ENCODE measurements at regions not wholly inside any gene's neighbourhood (a gene's known extent, or its start where the extent isn't known, plus 50 kb on each side); places are given as distances from the start of the nearest gene placed in this dataset.

GRCh38 chr5:58114324-58114723 is 345.6 kb downstream of the PLK2 start:
- DNase-seq (ENCODE audit: low spot score) = no peak

- DNase-seq (ENCODE audit: low spot score) = no peak
These were observed 346.7 kb downstream of the PLK2 start for GRCh38 chr5:58113172-58113571.

- DNase-seq (ENCODE audit: low spot score) = no peak
These were observed 351.4 kb downstream of the PLK2 start for GRCh38 chr5:58108511-58108910.

GRCh38 chr5:58107704-58108103 is 352.2 kb downstream of the PLK2 start:
- no peak for DNase-seq (ENCODE audit: low spot score)

- no peak for DNase-seq (ENCODE audit: low spot score)
These were observed 353.0 kb downstream of the PLK2 start for GRCh38 chr5:58106754-58107410.

- DNase-seq (ENCODE audit: low spot score) = no peak
These were observed 354.1 kb downstream of the PLK2 start for GRCh38 chr5:58105836-58106235.

- no peak for DNase-seq (ENCODE audit: low spot score)
These were observed 360.6 kb downstream of the PLK2 start for GRCh38 chr5:58099257-58099656.

GRCh38 chr5:58094031-58094430 is 365.9 kb downstream of the PLK2 start:
- DNase-seq (ENCODE audit: low spot score) = no peak

- DNase-seq (ENCODE audit: low spot score) = no peak
These were observed 369.2 kb downstream of the PLK2 start for GRCh38 chr5:58090704-58091103.

GRCh38 chr5:58088941-58089340 is 370.9 kb downstream of the PLK2 start:
- no peak for DNase-seq (ENCODE audit: low spot score)

GRCh38 chr5:58087905-58088304 is 372.0 kb downstream of the PLK2 start:
- DNase-seq (ENCODE audit: low spot score) = no peak

GRCh38 chr5:58087123-58087522 is 372.8 kb downstream of the PLK2 start:
- DNase-seq (ENCODE audit: low spot score) = no peak

GRCh38 chr5:58085800-58086199 is 374.1 kb downstream of the PLK2 start:
- no peak for DNase-seq (ENCODE audit: low spot score)

- no peak for DNase-seq (ENCODE audit: low spot score)
These were observed 378.5 kb downstream of the PLK2 start for GRCh38 chr5:58081435-58081834.

- no peak for DNase-seq (ENCODE audit: low spot score)
These were observed 379.3 kb downstream of the PLK2 start for GRCh38 chr5:58080573-58080972.

GRCh38 chr5:58077966-58078365 is 381.9 kb downstream of the PLK2 start:
- DNase-seq (ENCODE audit: low spot score) = no peak

- no peak for DNase-seq (ENCODE audit: low spot score)
These were observed 382.5 kb downstream of the PLK2 start for GRCh38 chr5:58077416-58077815.

- no peak for DNase-seq (ENCODE audit: low spot score)
These were observed 383.2 kb downstream of the PLK2 start for GRCh38 chr5:58076483-58077257.

- DNase-seq (ENCODE audit: low spot score) = no peak
These were observed 384.0 kb downstream of the PLK2 start for GRCh38 chr5:58075907-58076306.

GRCh38 chr5:58074717-58075116 is 385.2 kb downstream of the PLK2 start:
- DNase-seq (ENCODE audit: low spot score) = no peak

GRCh38 chr5:58074222-58074621 is 385.7 kb downstream of the PLK2 start:
- DNase-seq (ENCODE audit: low spot score) = no peak

- DNase-seq (ENCODE audit: low spot score) = no peak
These were observed 386.6 kb downstream of the PLK2 start for GRCh38 chr5:58073243-58073642.

GRCh38 chr5:58072300-58072965 is 387.5 kb downstream of the PLK2 start:
- DNase-seq (ENCODE audit: low spot score) = no peak
